GM23338 (cell line): ENCODE measurements at regions not wholly inside any gene's neighbourhood (a gene's known extent, or its start where the extent isn't known, plus 50 kb on each side); places are given as distances from the start of the nearest gene placed in this dataset.

ENCODE experiments used
- ATAC-seq: fragments of 200-7000 bp; cut with Tn5 transposase; 3 replicates; pipeline ENCODE4 v1.9.1; 2020
- DNase-seq: peaks from one replicate; pipeline ENCODE4 v3.0.0-alpha.2; 2015; ENCODE audit warnings: low spot score
- H2AFZ ChIP-seq: fragments of 200-600 bp; sonication (generic); 2 replicates; pipeline ENCODE4 v1.8.0; 2016; ENCODE audit warnings: antibody characterized with exemption, mild to moderate bottlenecking, moderate library complexity
- H3F3A ChIP-seq: fragments of 200-600 bp; sonication (generic); replicated peaks from 2 replicates; pipeline ENCODE4 v1.8.0; 2017; ENCODE audit warnings: antibody characterized with exemption, mixed run types, low read depth
- H3K27ac ChIP-seq: fragments of 200-600 bp; sonication (generic); 2 replicates; pipeline ENCODE4 v1.6.1; 2016; ENCODE audit warnings: low read depth
- H3K27me3 ChIP-seq: fragments of 200-600 bp; sonication (generic); 2 replicates; pipeline ENCODE4 v1.8.0; 2016; ENCODE audit warnings: mild to moderate bottlenecking, mixed run types, moderate library complexity; ENCODE audit not compliant: insufficient read depth
- H3K36me3 ChIP-seq: fragments of 200-600 bp; sonication (generic); 2 replicates; pipeline ENCODE4 v1.8.0; 2016; ENCODE audit warnings: mild to moderate bottlenecking; ENCODE audit not compliant: insufficient read depth
- H3K4me1 ChIP-seq: fragments of 200-600 bp; sonication (generic); 2 replicates; pipeline ENCODE4 v1.8.0; 2016; ENCODE audit warnings: mild to moderate bottlenecking, moderate library complexity; ENCODE audit not compliant: insufficient read depth
- H3K4me2 ChIP-seq: fragments of 200-600 bp; sonication (generic); 2 replicates; pipeline ENCODE4 v1.7.1; 2017; ENCODE audit warnings: mixed run types
- H3K4me3 ChIP-seq: fragments of 200-600 bp; sonication (generic); 2 replicates; pipeline ENCODE4 v1.6.1; 2016; ENCODE audit warnings: mixed run types
- H3K79me2 ChIP-seq: fragments of 200-600 bp; sonication (generic); replicated peaks from 2 replicates; pipeline ENCODE4 v1.8.0; 2017; ENCODE audit warnings: mild to moderate bottlenecking; ENCODE audit not compliant: insufficient read depth
- H3K9me2 ChIP-seq: fragments of 200-600 bp; sonication (generic); 2 replicates; pipeline ENCODE4 v1.8.0; 2017; ENCODE audit not compliant: insufficient read depth
- H4K20me1 ChIP-seq: fragments of 200-600 bp; sonication (generic); replicated peaks from 2 replicates; pipeline ENCODE4 v1.8.0; 2017; ENCODE audit warnings: mild to moderate bottlenecking; ENCODE audit not compliant: insufficient read depth
- H3K27ac Mint-ChIP-seq: 2 replicates; pipeline ENCODE4 v1.8.0; 2020; ENCODE audit warnings: inconsistent platforms, mild to moderate bottlenecking, moderate library complexity, mixed read lengths
- H3K27me3 Mint-ChIP-seq: 3 replicates; pipeline ENCODE4 v1.8.0; 2022; ENCODE audit warnings: low read depth, mild to moderate bottlenecking, moderate library complexity, mixed read lengths, inconsistent platforms; ENCODE audit not compliant: insufficient read depth, poor library complexity
- H3K36me3 Mint-ChIP-seq: 3 replicates; pipeline ENCODE4 v1.8.0; 2021; ENCODE audit warnings: low read depth, mild to moderate bottlenecking, inconsistent platforms, moderate library complexity, mixed read lengths
- H3K4me1 Mint-ChIP-seq: 3 replicates; pipeline ENCODE4 v1.8.0; 2020; ENCODE audit warnings: mild to moderate bottlenecking, inconsistent platforms, mixed read lengths
- H3K4me3 Mint-ChIP-seq: 3 replicates; pipeline ENCODE4 v1.8.0; 2021; ENCODE audit warnings: moderate library complexity, mild to moderate bottlenecking, inconsistent platforms, mixed read lengths
- H3K9me3 Mint-ChIP-seq: 3 replicates; pipeline ENCODE4 v1.8.0; 2020; ENCODE audit warnings: moderate library complexity, mild to moderate bottlenecking, inconsistent platforms, mixed read lengths
- CREB1 ChIP-seq: fragments of 250-450 bp; sonication (Bioruptor Pico); IDR thresholded peaks from 2 replicates; pipeline ENCODE4 v1.5.0; 2020; ENCODE audit warnings: low read depth, mild to moderate bottlenecking, moderate library complexity
- EZH2 ChIP-seq: fragments of 200-600 bp; sonication (generic); IDR thresholded peaks from one replicate; pipeline ENCODE4 v1.8.0; 2017; ENCODE audit warnings: antibody characterized with exemption, mild to moderate bottlenecking, low read depth; ENCODE audit not compliant: unreplicated experiment
- EZH2phosphoT487 ChIP-seq: fragments of 200-600 bp; sonication (generic); IDR thresholded peaks from one replicate; pipeline ENCODE4 v1.8.1; 2018; ENCODE audit warnings: antibody characterized with exemption; ENCODE audit not compliant: unreplicated experiment
- JUNB ChIP-seq: IDR thresholded peaks from one replicate; pipeline ENCODE4 v1.6.1; 2016; ENCODE audit warnings: antibody characterized with exemption; ENCODE audit not compliant: unreplicated experiment
- NANOG ChIP-seq: IDR thresholded peaks from 2 replicates; pipeline ENCODE4 v1.6.1; 2016; ENCODE audit warnings: antibody characterized with exemption, borderline replicate concordance
- POLR2AphosphoS5 ChIP-seq: IDR thresholded peaks from 2 replicates; pipeline ENCODE4 v1.6.1; 2016; ENCODE audit warnings: antibody characterized with exemption, low read depth
- STAT1 ChIP-seq: IDR thresholded peaks from one replicate; pipeline ENCODE4 v1.6.1; 2016; ENCODE audit warnings: antibody characterized with exemption; ENCODE audit not compliant: unreplicated experiment
- ZNF114 ChIP-seq: fragments of 250-450 bp; sonication (Bioruptor Pico); IDR thresholded peaks from 2 replicates; pipeline ENCODE4 v1.5.0; 2020; ENCODE audit warnings: mild to moderate bottlenecking, moderate library complexity
- ZNF331 ChIP-seq: fragments of 250-450 bp; sonication (Bioruptor Pico); IDR thresholded peaks from 2 replicates; pipeline ENCODE4 v1.5.0; 2020; ENCODE audit warnings: low read depth, mild to moderate bottlenecking, moderate library complexity
- TF ChIP-seq, protein P1 (sequence below): IDR thresholded peaks from one replicate; pipeline ENCODE4 v1.6.1; 2018; ENCODE audit warnings: antibody characterized with exemption; ENCODE audit not compliant: unreplicated experiment
- TF ChIP-seq, protein P2 (sequence below), 2 experiments: fragments of 200-600 bp in 1 of 2; sonication (generic) in 1 of 2; conservative IDR thresholded peaks; 2 replicates each; pipeline versions ENCODE4 v1.5.1 to v1.6.1; 2016 to 2017; ENCODE audit warnings: antibody characterized with exemption in 2 of 2, low read depth in 2 of 2, mild to moderate bottlenecking in 2 of 2, moderate library complexity in 1 of 2
- TF ChIP-seq, protein P3 (sequence below): fragments of 250-450 bp; sonication (Bioruptor Pico); IDR thresholded peaks from 2 replicates; pipeline ENCODE4 v1.5.0; 2020; ENCODE audit warnings: mild to moderate bottlenecking, moderate library complexity
- TF ChIP-seq, protein P4 (sequence below): IDR thresholded peaks from 2 replicates; pipeline ENCODE4 v1.6.1; 2016; ENCODE audit warnings: antibody characterized with exemption

DNA sequence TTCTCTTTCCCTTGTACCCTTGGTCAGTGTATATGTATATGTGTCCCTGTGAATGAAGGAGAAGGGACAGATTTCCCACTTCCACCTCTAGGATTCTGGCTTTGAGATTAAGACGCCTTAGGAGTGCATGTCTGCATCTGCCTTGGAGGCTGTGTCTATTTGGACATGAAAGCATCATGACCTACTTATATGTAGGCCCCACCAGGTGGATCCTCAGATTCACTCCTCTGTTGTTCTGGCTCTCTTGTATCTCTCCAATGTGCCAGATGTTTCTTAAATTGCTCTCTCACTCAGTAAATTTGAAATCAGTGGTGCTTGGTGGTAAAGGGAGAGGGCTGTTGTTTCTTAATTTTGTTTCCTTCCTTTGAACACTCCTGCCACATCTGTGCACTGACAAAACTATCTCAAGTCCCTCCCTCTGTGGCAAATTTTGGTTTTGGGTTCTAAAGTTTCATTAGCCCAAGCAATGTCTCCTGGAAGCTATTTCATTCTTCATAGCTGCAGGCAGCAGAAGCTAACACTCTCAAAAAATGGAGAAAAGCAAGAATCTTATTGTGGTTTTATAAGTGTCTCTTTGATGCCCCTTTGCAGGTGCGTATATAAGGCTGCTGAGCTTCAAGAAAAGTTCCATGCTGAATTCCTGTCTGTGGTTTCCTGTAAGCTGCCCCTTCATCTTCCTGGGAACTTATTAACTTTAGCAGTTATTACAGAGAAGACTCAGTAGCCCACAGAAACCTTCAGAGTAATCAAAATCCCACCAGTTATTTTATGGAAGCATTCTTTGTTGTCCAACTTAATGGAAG, 179.7 kb upstream of the SETBP1 start:
- Mint-ChIP-seq H3K36me3 (no peaks in the 10 kb centered on the region), H3K27me3 (no peaks in the 10 kb centered on the region), H3K9me3 (no peaks in the 10 kb centered on the region), H3K27ac (no peak overlapping the region), H3K4me1 (no peaks in the 10 kb centered on the region), H3K4me3 (no peak overlapping the region)
- H4K20me1 ChIP-seq = no peaks in the 10 kb centered on the region
- no peaks in the 10 kb centered on the region for H3K4me1 ChIP-seq
- ATAC-seq (no peak), DNase-seq (no peak)
- no peaks in the 10 kb centered on the region for H3F3A ChIP-seq
- H3K4me3 ChIP-seq = no peak overlapping the region
- H3K27ac ChIP-seq = no peak overlapping the region
- H3K27me3 ChIP-seq = no peaks in the 10 kb centered on the region
- no peak overlapping the region for H2AFZ ChIP-seq
- H3K9me2 ChIP-seq = no peaks in the 10 kb centered on the region
- H3K4me2 ChIP-seq = no peak overlapping the region
- TF ChIP-seq EZH2phosphoT487 (no peak), ZNF331 (CRISPR knock-in tag) (no peak), ZNF114 (CRISPR knock-in tag) (no peak), EZH2 (no peak), STAT1 (no peak), NANOG (no peak), CREB1 (no peak), POLR2AphosphoS5 (no peak), JUNB (no peak)
- TF ChIP-seq, protein P1, sequence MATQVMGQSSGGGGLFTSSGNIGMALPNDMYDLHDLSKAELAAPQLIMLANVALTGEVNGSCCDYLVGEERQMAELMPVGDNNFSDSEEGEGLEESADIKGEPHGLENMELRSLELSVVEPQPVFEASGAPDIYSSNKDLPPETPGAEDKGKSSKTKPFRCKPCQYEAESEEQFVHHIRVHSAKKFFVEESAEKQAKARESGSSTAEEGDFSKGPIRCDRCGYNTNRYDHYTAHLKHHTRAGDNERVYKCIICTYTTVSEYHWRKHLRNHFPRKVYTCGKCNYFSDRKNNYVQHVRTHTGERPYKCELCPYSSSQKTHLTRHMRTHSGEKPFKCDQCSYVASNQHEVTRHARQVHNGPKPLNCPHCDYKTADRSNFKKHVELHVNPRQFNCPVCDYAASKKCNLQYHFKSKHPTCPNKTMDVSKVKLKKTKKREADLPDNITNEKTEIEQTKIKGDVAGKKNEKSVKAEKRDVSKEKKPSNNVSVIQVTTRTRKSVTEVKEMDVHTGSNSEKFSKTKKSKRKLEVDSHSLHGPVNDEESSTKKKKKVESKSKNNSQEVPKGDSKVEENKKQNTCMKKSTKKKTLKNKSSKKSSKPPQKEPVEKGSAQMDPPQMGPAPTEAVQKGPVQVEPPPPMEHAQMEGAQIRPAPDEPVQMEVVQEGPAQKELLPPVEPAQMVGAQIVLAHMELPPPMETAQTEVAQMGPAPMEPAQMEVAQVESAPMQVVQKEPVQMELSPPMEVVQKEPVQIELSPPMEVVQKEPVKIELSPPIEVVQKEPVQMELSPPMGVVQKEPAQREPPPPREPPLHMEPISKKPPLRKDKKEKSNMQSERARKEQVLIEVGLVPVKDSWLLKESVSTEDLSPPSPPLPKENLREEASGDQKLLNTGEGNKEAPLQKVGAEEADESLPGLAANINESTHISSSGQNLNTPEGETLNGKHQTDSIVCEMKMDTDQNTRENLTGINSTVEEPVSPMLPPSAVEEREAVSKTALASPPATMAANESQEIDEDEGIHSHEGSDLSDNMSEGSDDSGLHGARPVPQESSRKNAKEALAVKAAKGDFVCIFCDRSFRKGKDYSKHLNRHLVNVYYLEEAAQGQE = no peak
- TF ChIP-seq, protein P2, sequence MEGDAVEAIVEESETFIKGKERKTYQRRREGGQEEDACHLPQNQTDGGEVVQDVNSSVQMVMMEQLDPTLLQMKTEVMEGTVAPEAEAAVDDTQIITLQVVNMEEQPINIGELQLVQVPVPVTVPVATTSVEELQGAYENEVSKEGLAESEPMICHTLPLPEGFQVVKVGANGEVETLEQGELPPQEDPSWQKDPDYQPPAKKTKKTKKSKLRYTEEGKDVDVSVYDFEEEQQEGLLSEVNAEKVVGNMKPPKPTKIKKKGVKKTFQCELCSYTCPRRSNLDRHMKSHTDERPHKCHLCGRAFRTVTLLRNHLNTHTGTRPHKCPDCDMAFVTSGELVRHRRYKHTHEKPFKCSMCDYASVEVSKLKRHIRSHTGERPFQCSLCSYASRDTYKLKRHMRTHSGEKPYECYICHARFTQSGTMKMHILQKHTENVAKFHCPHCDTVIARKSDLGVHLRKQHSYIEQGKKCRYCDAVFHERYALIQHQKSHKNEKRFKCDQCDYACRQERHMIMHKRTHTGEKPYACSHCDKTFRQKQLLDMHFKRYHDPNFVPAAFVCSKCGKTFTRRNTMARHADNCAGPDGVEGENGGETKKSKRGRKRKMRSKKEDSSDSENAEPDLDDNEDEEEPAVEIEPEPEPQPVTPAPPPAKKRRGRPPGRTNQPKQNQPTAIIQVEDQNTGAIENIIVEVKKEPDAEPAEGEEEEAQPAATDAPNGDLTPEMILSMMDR (conservative IDR thresholded peaks at IDR 0.05; ENCODE audit: low read depth in 2 of 2) = no peak
- TF ChIP-seq, protein P3, sequence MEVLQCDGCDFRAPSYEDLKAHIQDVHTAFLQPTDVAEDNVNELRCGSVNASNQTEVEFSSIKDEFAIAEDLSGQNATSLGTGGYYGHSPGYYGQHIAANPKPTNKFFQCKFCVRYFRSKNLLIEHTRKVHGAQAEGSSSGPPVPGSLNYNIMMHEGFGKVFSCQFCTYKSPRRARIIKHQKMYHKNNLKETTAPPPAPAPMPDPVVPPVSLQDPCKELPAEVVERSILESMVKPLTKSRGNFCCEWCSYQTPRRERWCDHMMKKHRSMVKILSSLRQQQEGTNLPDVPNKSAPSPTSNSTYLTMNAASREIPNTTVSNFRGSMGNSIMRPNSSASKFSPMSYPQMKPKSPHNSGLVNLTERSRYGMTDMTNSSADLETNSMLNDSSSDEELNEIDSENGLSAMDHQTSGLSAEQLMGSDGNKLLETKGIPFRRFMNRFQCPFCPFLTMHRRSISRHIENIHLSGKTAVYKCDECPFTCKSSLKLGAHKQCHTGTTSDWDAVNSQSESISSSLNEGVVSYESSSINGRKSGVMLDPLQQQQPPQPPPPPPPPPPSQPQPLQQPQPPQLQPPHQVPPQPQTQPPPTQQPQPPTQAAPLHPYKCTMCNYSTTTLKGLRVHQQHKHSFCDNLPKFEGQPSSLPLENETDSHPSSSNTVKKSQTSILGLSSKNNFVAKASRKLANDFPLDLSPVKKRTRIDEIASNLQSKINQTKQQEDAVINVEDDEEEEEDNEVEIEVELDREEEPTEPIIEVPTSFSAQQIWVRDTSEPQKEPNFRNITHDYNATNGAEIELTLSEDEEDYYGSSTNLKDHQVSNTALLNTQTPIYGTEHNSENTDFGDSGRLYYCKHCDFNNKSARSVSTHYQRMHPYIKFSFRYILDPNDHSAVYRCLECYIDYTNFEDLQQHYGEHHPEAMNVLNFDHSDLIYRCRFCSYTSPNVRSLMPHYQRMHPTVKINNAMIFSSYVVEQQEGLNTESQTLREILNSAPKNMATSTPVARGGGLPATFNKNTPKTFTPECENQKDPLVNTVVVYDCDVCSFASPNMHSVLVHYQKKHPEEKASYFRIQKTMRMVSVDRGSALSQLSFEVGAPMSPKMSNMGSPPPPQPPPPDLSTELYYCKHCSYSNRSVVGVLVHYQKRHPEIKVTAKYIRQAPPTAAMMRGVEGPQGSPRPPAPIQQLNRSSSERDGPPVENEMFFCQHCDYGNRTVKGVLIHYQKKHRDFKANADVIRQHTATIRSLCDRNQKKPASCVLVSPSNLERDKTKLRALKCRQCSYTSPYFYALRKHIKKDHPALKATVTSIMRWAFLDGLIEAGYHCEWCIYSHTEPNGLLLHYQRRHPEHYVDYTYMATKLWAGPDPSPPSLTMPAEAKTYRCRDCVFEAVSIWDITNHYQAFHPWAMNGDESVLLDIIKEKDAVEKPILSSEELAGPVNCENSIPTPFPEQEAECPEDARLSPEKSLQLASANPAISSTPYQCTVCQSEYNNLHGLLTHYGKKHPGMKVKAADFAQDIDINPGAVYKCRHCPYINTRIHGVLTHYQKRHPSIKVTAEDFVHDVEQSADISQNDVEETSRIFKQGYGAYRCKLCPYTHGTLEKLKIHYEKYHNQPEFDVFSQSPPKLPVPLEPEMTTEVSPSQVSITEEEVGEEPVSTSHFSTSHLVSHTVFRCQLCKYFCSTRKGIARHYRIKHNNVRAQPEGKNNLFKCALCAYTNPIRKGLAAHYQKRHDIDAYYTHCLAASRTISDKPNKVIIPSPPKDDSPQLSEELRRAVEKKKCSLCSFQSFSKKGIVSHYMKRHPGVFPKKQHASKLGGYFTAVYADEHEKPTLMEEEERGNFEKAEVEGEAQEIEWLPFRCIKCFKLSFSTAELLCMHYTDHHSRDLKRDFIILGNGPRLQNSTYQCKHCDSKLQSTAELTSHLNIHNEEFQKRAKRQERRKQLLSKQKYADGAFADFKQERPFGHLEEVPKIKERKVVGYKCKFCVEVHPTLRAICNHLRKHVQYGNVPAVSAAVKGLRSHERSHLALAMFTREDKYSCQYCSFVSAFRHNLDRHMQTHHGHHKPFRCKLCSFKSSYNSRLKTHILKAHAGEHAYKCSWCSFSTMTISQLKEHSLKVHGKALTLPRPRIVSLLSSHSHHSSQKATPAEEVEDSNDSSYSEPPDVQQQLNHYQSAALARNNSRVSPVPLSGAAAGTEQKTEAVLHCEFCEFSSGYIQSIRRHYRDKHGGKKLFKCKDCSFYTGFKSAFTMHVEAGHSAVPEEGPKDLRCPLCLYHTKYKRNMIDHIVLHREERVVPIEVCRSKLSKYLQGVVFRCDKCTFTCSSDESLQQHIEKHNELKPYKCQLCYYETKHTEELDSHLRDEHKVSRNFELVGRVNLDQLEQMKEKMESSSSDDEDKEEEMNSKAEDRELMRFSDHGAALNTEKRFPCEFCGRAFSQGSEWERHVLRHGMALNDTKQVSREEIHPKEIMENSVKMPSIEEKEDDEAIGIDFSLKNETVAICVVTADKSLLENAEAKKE (CRISPR knock-in tag) = no peak
- TF ChIP-seq, protein P4, sequence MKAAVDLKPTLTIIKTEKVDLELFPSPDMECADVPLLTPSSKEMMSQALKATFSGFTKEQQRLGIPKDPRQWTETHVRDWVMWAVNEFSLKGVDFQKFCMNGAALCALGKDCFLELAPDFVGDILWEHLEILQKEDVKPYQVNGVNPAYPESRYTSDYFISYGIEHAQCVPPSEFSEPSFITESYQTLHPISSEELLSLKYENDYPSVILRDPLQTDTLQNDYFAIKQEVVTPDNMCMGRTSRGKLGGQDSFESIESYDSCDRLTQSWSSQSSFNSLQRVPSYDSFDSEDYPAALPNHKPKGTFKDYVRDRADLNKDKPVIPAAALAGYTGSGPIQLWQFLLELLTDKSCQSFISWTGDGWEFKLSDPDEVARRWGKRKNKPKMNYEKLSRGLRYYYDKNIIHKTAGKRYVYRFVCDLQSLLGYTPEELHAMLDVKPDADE = no peak
- H3K79me2 ChIP-seq = no peaks in the 10 kb centered on the region
- no peaks in the 10 kb centered on the region for H3K36me3 ChIP-seq
